GM12864 (cell line): ENCODE measurements at regions not wholly inside any gene's neighbourhood (a gene's known extent, or its start where the extent isn't known, plus 50 kb on each side); places are given as distances from the start of the nearest gene placed in this dataset.

Source experiments
- DNase-seq: peaks from one replicate; pipeline ENCODE4 v3.0.0-alpha.2; 2011; ENCODE audit warnings: low read depth
- H3K4me3 ChIP-seq: 2 replicates; pipeline ENCODE4 v1.5.1; 2011; ENCODE audit warnings: mild to moderate bottlenecking, low read depth, low read length, control low read depth
- CTCF ChIP-seq: IDR thresholded peaks from 2 replicates; pipeline ENCODE4 v1.5.1; 2011; ENCODE audit warnings: low read depth, mild to moderate bottlenecking, moderate library complexity, low read length, control low read depth, inconsistent platforms; ENCODE audit errors: missing control alignments

DNA sequence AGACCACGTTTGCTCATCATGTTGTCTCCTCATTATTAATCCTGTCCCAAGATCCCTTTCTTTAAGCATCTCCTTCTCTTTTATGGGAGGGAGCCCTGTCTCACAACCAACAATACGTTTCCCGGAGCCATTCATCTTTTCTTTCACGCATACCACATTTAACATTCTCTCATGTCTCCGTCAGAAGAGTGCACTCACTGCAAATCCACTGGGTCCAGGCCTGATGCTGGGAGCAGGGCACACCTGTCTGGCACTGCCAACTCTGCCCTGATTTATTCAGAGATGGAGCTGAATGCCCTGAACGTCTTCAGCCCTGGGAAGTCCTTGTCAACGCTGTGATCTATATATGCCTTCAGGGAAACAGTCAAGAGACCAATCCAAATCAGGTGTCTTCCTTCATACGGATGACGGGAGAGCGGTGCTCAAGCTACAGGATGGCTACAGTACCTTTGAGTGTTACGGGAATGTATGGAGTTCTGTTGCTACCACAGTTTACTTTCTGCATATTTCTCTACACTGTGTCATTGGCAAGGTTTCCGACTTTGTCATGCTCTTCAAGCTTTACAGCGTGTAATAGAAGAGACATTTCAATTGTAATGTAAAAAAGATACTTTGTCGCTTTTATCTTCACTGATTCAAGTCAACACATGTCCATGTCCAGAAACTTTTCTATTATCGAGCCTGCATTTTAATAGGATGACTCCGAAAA lies 140.4 kb upstream of the SLITRK2 start:
- no peak for TF ChIP-seq CTCF
- DNase-seq, result no peak
- no peak overlapping the region for H3K4me3 ChIP-seq

- TF ChIP-seq CTCF, result no peak
- no peak overlapping the region for H3K4me3 ChIP-seq
- no peak for DNase-seq
Measured at GRCh38 chrX:145682518-145683298, 134.9 kb upstream of the SLITRK2 start.

- H3K4me3 ChIP-seq, result no peak overlapping the region
- TF ChIP-seq CTCF, result no peak
- DNase-seq, result no peak
Measured at GRCh38 chrX:145687146-145687545, 130.5 kb upstream of the SLITRK2 start.

DNA sequence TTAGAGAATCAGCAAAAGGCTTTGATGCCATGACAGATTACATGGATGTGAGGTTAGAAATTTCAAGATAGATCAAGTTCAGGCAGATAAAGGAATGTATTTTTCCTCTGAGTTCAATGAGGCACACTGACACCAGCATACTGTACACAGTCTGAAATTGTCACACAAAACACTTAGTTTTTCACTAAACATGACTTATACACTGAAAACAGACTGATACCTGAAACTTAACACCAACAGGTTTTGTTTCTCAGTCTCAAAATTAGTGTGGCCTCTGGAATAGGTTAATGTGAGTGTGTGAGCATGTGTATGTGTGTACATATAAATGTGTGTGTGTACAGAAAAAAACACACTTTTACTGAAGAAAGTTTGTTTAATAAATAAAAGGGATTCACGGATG lies 129.9 kb upstream of the SLITRK2 start:
- DNase-seq, result no peak
- TF ChIP-seq CTCF, result no peak
- H3K4me3 ChIP-seq, result no peak overlapping the region

- TF ChIP-seq CTCF, result no peak
- DNase-seq, result no peak
Measured at GRCh38 chrX:145694048-145694447, 123.6 kb upstream of the SLITRK2 start.

DNA sequence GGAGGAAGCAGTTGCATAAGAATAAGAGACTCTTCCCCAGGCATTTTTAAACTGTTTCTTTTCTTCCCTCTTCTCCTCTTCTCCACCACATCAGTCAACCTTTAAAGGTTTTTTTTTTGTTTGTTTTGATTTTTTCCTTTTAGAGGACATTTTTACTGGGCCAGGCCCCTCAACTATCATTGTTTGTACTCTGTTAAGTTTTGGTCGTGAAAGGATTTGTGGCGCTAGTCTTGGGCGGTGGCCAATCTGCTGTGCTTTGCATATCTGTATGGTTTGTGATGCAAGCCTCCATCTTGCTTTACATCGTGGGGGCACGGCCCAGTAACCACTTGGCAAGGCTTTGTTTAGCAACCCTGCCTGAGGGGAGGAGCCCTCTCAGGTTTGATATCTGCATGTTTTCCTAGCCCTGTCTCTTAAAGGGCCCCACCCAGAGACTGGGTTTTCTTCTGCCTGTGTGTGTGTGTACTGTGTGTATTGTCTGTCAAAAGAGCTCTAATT lies 101.9 kb upstream of the SLITRK2 start:
- H3K4me3 ChIP-seq, result no peak overlapping the region
- no peak for TF ChIP-seq CTCF
- no peak for DNase-seq

More at GRCh38 chrX:145694048-145694447, 123.6 kb upstream of the SLITRK2 start:
- no peak overlapping the region for H3K4me3 ChIP-seq
